Neural progenitor cell (in vitro differentiated cells): ENCODE measurements at regions not wholly inside any gene's neighbourhood (a gene's known extent, or its start where the extent isn't known, plus 50 kb on each side); places are given as distances from the start of the nearest gene placed in this dataset.

Source experiments
- DNase-seq: peaks from one replicate; pipeline ENCODE4 v3.0.0-alpha.2; 2016; ENCODE audit warnings: low spot score
- H2AFZ ChIP-seq: fragments of 200-600 bp; sonication (generic); replicated peaks from 2 replicates; pipeline ENCODE4 v1.6.1; 2016; ENCODE audit warnings: antibody characterized with exemption
- H3F3A ChIP-seq: fragments of 200-600 bp; sonication (generic); 2 replicates; pipeline ENCODE4 v1.6.1; 2016; ENCODE audit warnings: antibody characterized with exemption, low read depth
- H3K27ac ChIP-seq: fragments of 200-600 bp; sonication (generic); 2 replicates; pipeline ENCODE4 v1.5.1; 2016; ENCODE audit warnings: mild to moderate bottlenecking
- H3K27me3 ChIP-seq: fragments of 200-600 bp; sonication (generic); 2 replicates; pipeline ENCODE4 v1.6.1; 2016; ENCODE audit warnings: mild to moderate bottlenecking, moderate library complexity
- H3K36me3 ChIP-seq: fragments of 200-600 bp; sonication (generic); 2 replicates; pipeline ENCODE4 v1.5.1; 2016
- H3K4me1 ChIP-seq: fragments of 200-600 bp; sonication (generic); 2 replicates; pipeline ENCODE4 v1.6.1; 2016; ENCODE audit warnings: mixed run types
- H3K4me2 ChIP-seq: fragments of 200-600 bp; sonication (generic); 2 replicates; pipeline ENCODE4 v1.6.1; 2016
- H3K4me3 ChIP-seq: fragments of 200-600 bp; sonication (generic); 2 replicates; pipeline ENCODE4 v1.5.1; 2016
- H3K79me2 ChIP-seq: fragments of 200-600 bp; sonication (generic); 2 replicates; pipeline ENCODE4 v1.6.1; 2016; ENCODE audit warnings: low read depth
- H3K9ac ChIP-seq: fragments of 200-600 bp; sonication (generic); 2 replicates; pipeline ENCODE4 v1.6.1; 2016
- H3K9me3 ChIP-seq: fragments of 200-600 bp; sonication (generic); 2 replicates; pipeline ENCODE4 v1.5.1; 2016; ENCODE audit warnings: low read depth
- H4K20me1 ChIP-seq: fragments of 200-600 bp; sonication (generic); 2 replicates; pipeline ENCODE4 v1.6.1; 2016; ENCODE audit warnings: low read depth
- H3K27ac Mint-ChIP-seq: 3 replicates; pipeline ENCODE4 v1.8.0; 2021; ENCODE audit warnings: mixed read lengths
- H3K27me3 Mint-ChIP-seq: 2 replicates; pipeline ENCODE4 v1.8.0; 2022; ENCODE audit warnings: low read depth, mild to moderate bottlenecking, inconsistent platforms, moderate library complexity, mixed read lengths; ENCODE audit not compliant: insufficient read depth
- H3K36me3 Mint-ChIP-seq: 3 replicates; pipeline ENCODE4 v1.8.0; 2021; ENCODE audit warnings: mixed read lengths
- H3K4me1 Mint-ChIP-seq: 3 replicates; pipeline ENCODE4 v1.8.0; 2021; ENCODE audit warnings: mixed read lengths
- H3K4me3 Mint-ChIP-seq: 3 replicates; pipeline ENCODE4 v1.8.0; 2021; ENCODE audit warnings: mild to moderate bottlenecking, moderate library complexity, mixed read lengths
- H3K9me3 Mint-ChIP-seq: 3 replicates; pipeline ENCODE4 v1.8.0; 2020; ENCODE audit warnings: mixed read lengths
- CTCF ChIP-seq: fragments of 200-600 bp; sonication (generic); IDR thresholded peaks from 2 replicates; pipeline ENCODE4 v1.5.1; 2017; ENCODE audit warnings: antibody characterized with exemption, mild to moderate bottlenecking
- EZH2 ChIP-seq: fragments of 200-600 bp; sonication (generic); IDR thresholded peaks from 2 replicates; pipeline ENCODE4 v1.6.1; 2017; ENCODE audit warnings: antibody characterized with exemption, mild to moderate bottlenecking, moderate library complexity
- EZH2phosphoT487 ChIP-seq: fragments of 200-600 bp; sonication (generic); IDR thresholded peaks from 2 replicates; pipeline ENCODE4 v1.6.1; 2017; ENCODE audit warnings: antibody characterized with exemption

DNA sequence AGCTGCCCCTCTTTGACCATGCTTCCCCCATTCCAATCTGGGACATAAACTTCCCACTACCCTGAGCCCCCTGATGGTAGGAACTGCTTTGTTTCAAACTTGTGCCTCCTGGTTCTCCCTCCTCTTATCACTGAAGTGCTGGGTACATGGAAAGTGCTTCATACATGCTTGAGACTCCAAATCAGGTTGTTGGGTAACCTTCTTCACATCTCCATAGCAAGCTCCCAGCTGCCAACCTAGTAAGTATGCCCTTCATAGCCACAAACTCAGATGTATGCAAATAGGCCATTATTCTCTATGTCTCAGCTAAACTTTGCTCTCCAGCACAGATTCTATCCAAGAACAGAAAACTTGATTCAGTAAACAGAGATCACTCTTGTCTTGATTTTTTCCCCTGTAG, 310.6 kb upstream of the IRX3 start:
- Mint-ChIP-seq H3K4me3 (no peak overlapping the region), H3K27me3 (peaks cover 27% of the 10 kb centered on the region), H3K9me3 (peaks cover 27% of the 10 kb centered on the region), H3K27ac (peak overlapping the region; percentile 15), H3K4me1 (peaks cover 30% of the 10 kb centered on the region), H3K36me3 (no peaks in the 10 kb centered on the region)
- no peak overlapping the region for H2AFZ ChIP-seq
- no peak overlapping the region for H3K27ac ChIP-seq
- no peak overlapping the region for H3K4me3 ChIP-seq
- peaks cover 21% of the 10 kb centered on the region for H4K20me1 ChIP-seq
- no peaks in the 10 kb centered on the region for H3K9me3 ChIP-seq
- no peak overlapping the region for H3K9ac ChIP-seq
- TF ChIP-seq EZH2phosphoT487 (no peak), EZH2 (no peak), CTCF (no peak)
- no peaks in the 10 kb centered on the region for H3K36me3 ChIP-seq
- peaks cover 24% of the 10 kb centered on the region for H3K4me1 ChIP-seq
- no peak for DNase-seq
- no peak overlapping the region for H3K4me2 ChIP-seq
- H3F3A ChIP-seq: peaks cover 12% of the 10 kb centered on the region
- H3K27me3 ChIP-seq: peaks cover 46% of the 10 kb centered on the region
- H3K79me2 ChIP-seq: no peaks in the 10 kb centered on the region

DNA sequence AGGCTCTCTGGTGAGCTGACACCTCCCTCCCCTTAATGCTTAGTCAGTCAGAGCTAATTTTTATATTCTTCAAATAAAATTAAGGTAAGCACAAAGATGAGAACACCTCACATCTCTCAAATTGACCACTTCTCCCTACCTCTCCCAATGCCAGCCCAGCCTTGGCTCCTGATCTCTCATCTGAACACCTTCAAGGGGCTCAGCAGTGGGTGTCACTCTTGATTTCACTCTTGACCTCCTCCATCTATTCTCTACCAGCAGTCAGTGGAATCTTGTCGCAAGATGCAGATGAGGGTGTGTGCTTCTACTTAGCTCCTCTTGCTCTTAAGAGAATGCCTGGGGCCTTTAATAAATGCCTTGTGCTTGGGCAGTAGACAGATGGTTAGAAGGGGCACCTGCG, 309.0 kb upstream of the IRX3 start:
- H2AFZ ChIP-seq: no peak overlapping the region
- no peak for DNase-seq
- peaks cover 28% of the 10 kb centered on the region for H3F3A ChIP-seq
- no peak overlapping the region for H3K27ac Mint-ChIP-seq
- H3K9ac ChIP-seq: no peak overlapping the region
- H3K9me3 ChIP-seq: no peaks in the 10 kb centered on the region
- no peaks in the 10 kb centered on the region for H3K79me2 ChIP-seq
- peaks cover 46% of the 10 kb centered on the region for H3K4me1 Mint-ChIP-seq
- H4K20me1 ChIP-seq: peaks cover 37% of the 10 kb centered on the region
- TF ChIP-seq EZH2 (no peak), CTCF (no peak), EZH2phosphoT487 (no peak)
- H3K27me3 Mint-ChIP-seq: peaks cover 32% of the 10 kb centered on the region
- H3K36me3 Mint-ChIP-seq: no peaks in the 10 kb centered on the region
- H3K27me3 ChIP-seq: peaks cover 62% of the 10 kb centered on the region
- no peak overlapping the region for H3K27ac ChIP-seq
- H3K36me3 ChIP-seq: no peaks in the 10 kb centered on the region
- no peak overlapping the region for H3K4me3 Mint-ChIP-seq
- H3K4me2 ChIP-seq: no peak overlapping the region
- H3K4me3 ChIP-seq: no peak overlapping the region
- peaks cover 17% of the 10 kb centered on the region for H3K9me3 Mint-ChIP-seq
- H3K4me1 ChIP-seq: peaks cover 38% of the 10 kb centered on the region

DNA sequence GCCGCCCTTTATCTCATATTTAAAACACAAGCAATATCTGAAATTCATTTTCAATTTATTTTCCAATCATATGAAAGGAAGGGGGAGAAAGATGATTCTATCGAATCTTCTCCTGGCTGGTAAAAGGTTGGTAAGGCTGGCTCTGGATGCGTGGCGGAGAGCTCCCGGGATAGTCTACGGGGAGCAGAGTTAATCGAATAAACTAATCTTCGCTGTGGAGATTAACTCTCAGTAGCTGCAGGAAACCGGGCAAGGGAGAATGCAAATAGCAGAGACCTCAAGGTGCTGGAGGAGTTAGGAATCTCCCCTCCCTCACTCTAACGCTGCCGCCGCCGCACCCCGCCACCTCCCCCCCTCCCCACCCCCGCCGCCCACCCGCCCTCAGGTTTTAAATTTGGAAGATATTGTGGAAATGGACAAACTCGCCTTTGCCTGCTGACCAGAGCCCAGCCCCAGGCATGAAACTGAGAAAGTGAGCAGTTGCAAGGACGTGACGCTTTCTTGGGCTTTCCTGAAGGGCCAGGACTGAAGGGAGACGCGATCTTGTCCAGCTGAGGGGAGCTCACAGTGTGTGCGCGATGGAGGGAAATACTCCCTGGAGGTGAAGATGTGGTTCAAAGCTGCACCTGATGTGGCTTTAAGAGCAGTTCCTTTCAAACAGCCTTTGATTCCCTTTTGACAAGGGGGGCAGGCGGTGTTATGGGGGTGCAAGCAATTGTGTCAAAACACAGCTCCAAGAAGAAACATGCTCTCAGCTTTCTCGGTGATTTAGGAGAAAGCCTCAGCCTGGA, 308.2 kb upstream of the IRX3 start:
- Histone ChIP-seq H3K4me1 (peaks cover 47% of the 10 kb centered on the region), H3K4me3 (peak overlapping the region; percentile 35), H3K9me3 (no peaks in the 10 kb centered on the region), H3K79me2 (no peaks in the 10 kb centered on the region), H3K27me3 (peaks cover 70% of the 10 kb centered on the region), H3K4me2 (peak overlapping the region; percentile 76), H3K36me3 (no peaks in the 10 kb centered on the region), H3F3A (peaks cover 35% of the 10 kb centered on the region), H2AFZ (no peak overlapping the region), H3K9ac (no peak overlapping the region), H4K20me1 (peaks cover 45% of the 10 kb centered on the region), H3K27ac (no peak overlapping the region)
- H3K36me3 Mint-ChIP-seq: no peaks in the 10 kb centered on the region
- no peak overlapping the region for H3K4me3 Mint-ChIP-seq
- peak overlapping the region; percentile 64 for H3K27ac Mint-ChIP-seq
- H3K9me3 Mint-ChIP-seq: peaks cover 16% of the 10 kb centered on the region
- DNase-seq: peak; percentile 55
- peaks cover 54% of the 10 kb centered on the region for H3K4me1 Mint-ChIP-seq
- H3K27me3 Mint-ChIP-seq: peaks cover 32% of the 10 kb centered on the region
- TF ChIP-seq EZH2phosphoT487 (no peak), EZH2 (no peak), CTCF (no peak)
